GM19397 (cell line): ENCODE measurements at regions not wholly inside any gene's neighbourhood (a gene's known extent, or its start where the extent isn't known, plus 50 kb on each side); places are given as distances from the start of the nearest gene placed in this dataset.

Experiments
- ATAC-seq: cut with Tn5 transposase; IDR thresholded peaks from one replicate; pipeline ENCODE4 v1.9.1; 2021; ENCODE audit warnings: mild to moderate bottlenecking, moderate library complexity; ENCODE audit not compliant: unreplicated experiment

- ATAC-seq = no peak
These were observed 178.8 kb upstream of the ELL2 start for GRCh38 chr5:96140496-96140895.

DNA sequence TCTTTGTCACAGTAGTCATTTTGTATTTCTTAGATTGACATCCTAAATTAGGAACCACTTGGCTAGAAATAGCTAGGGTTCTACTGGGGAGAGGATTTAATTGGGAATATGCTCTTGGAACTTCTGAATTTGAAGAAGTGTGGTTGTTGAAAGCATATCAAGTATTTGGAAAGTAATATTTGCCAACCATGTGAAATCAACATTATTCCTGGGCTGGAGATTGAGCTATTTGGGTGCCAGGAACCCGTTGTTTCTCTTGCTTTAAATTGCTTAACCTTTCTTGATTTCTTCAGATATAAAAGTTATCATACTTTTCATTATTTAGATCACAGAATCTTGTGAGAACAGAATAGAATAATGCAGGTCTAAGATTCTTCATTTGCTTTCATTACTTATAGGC lies 178.4 kb upstream of the ELL2 start:
- no peak for ATAC-seq

DNA sequence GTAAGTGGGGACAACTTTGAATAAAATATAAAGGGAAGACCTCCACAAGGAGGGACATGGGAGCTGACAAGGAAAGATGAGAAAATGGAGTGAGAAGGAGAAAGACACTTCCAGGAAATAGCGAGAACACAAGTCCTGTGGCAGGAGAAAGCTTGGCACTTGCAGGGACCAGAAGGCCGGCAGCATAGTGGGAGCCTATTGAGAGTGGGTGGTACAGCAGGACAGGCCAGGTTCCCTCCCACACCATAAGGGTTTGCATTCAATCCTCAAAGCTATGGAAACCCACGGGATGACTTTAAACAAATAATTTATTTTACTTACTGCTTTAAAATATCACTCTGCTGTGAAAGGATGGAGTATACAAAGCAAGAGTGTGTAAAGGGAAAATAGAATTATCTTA lies 173.2 kb upstream of the ELL2 start:
- ATAC-seq = no peak

DNA sequence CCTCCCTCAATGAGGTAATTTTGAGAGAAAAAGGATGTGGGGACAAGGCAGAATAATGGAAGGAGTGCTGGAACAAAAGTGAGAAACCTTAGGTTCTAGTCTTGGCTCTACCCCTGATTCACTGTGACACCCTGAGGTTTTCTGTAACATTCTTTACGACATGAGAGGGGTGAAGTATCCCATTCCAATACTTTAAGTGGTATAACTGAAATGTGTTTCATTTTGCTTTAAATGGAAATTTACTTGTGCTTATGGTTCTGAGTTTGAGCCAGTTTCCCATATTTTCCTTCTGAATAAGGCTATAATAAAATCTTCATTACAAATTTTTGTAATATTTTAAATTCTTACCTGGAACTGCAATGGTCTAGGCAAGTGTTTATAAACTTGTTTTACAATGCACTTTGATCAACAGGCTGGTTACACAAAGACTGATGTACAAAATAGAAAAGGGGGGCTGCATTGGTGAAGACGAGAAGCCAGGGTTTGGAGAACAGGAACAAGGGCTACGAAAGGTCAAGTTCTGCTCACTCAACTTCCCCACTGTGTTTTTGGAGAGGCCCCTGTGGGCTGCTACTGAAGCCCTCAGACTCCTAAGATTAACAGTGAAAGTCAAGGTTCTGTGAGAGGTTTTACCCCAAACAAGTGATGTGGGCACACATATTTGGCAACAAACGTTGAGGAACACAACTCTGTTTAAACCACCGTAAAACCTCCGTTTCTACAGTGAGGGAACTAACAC lies 171.9 kb upstream of the ELL2 start:
- no peak for ATAC-seq

DNA sequence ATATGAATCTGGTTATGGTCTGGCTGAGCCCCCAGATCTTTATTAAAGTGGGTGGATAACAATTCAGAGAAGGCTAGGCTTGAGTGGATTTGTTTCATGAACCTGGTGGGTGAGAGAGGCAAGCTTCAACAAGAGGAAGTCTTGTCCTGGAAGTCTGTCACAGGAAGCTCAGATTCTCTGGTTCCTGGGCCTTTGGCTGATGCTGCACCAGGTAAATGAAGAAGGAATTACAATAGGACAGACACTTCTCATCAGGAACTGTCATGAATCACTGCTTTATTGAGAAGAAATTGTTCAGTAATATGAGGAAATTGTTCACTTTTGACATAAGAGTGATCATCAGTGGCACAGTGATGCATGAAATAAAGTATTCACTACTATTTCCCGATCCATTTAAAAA lies 167.6 kb upstream of the ELL2 start:
- no peak for ATAC-seq

- no peak for ATAC-seq
These were observed 166.7 kb upstream of the ELL2 start for GRCh38 chr5:96128204-96128864.

DNA sequence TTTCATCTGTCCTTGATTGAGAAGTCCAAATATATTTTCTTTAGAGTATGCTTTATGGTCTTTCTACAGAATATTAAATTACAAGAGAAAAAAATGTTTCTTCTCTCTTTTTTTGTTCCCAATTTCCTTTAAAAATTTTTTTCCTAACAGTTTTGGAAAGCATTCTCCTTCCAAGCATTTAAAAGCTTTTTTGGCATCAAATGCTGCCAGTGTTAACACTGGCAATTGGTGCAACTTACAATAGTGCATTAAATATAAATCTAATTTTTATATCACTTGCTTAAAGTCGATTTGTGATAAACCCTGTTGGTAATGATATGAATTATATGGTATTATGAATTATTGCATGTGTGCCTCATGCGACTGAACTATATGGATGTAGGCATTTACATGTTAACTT lies 165.9 kb upstream of the ELL2 start:
- ATAC-seq = no peak

GRCh38 chr5:96125231-96125891 lies 163.7 kb upstream of the ELL2 start:
- ATAC-seq = no peak

GRCh38 chr5:96124589-96124988 lies 162.9 kb upstream of the ELL2 start:
- ATAC-seq = no peak

DNA sequence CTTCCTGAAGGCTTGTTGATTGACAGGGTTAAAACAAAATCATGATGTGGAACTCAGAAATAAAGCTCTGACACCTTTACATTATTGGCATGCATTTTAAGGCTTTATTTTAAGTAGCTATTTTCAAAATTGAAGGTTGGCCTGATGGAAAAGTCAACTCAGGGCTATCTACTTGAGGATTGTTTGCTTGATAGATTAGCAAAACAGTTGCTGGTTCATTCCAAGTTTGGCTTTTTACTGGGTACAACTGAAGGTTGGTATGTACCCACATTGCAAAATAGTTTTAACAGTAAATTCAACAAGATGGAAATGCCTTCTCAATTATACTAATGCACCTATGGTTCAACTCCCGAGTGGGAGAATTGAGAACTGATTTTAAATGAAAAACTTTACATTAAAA lies 161.8 kb upstream of the ELL2 start:
- no peak for ATAC-seq

DNA sequence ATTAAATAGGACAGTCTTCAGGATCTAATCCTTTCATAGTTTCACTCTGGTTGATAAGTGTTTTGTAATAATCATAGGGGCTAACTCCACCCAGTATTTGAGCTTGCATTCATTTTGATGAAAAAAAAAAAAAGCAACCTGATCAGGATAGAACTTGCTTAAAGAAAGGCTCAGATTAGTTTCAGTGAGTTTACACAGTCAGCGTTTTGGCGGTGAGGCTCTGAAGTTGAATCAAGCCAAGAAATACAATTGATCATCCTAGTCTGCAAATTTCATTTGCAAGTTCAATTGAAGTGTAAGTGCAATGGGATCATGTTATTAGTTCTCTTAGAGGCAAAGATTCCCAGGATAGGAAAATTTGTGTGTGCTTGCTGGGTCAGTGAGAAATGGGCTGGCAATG lies 159.7 kb upstream of the ELL2 start:
- no peak for ATAC-seq

GRCh38 chr5:96120120-96120519 lies 158.5 kb upstream of the ELL2 start:
- no peak for ATAC-seq

GRCh38 chr5:96117771-96118651 lies 156.4 kb upstream of the ELL2 start:
- no peak for ATAC-seq

DNA sequence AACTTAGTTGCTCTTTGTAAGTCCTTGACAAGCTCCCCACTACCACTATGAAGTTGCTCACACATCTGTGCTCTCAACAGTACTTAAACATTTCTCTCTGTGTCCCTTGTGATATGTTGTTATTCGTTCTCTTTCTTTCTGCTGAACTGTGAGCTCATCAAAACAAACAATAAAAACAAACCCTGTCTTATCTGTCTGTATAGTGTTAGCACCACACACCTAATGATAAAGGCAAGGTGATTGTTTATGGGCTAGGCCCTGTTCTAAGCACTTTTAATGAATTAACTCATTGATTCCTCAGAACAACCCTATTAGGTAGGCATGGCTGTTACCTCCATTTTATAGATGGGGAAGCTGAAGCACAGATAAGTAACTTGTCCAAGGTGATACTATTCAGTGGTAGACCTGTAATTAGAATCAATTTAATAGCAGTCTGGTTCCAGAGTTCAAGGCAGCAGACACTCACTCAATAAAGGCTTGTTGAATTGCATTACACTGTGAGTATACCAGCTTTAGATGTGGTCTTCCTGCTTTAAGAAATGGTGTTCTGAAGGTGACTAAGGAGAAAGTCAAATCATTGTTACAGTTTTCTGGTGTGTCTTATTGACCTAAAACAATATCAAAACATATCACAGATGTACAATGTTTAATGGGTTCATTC lies 153.6 kb upstream of the ELL2 start:
- no peak for ATAC-seq

GRCh38 chr5:96114736-96115135 lies 153.1 kb upstream of the ELL2 start:
- ATAC-seq = no peak

DNA sequence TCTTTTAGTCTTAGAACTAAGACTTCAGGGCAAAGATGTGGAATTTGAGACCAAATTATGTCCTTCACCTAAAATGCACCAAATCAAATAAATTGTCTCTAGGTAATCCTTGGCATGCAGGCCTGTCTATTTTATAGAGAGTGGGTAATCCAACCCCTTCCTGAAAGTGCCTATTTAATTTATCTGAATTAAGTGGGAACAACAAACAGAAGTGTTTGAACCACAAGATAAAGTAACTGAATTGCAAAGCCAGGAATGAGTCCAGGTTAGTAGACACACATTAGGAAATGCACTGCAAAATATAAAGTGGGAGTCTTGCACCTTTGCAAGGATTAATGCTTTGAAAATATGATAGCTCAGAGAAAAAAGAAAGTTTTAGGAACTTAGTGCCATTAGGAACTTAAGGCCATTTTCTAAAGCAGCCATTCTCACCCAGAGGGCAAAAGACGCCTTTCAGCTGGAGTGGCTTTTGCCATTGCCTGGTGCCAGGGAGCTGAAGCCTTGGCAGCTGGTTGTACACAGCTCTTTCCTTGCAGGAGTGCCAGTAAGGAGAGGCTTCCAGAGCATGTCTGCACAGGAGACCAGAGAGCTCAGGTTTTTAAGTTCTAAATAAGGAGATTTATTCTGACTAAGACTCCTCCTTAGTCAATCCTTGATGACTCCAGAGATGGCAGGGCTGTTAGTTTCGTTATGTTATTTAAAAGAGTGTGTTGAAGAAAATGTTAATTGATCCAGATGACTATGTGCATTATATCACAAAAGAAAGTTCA lies 151.7 kb upstream of the ELL2 start:
- ATAC-seq = no peak

- ATAC-seq = no peak
These were observed 151.1 kb upstream of the ELL2 start for GRCh38 chr5:96112703-96113102.

GRCh38 chr5:96112123-96112670 lies 150.5 kb upstream of the ELL2 start:
- no peak for ATAC-seq

DNA sequence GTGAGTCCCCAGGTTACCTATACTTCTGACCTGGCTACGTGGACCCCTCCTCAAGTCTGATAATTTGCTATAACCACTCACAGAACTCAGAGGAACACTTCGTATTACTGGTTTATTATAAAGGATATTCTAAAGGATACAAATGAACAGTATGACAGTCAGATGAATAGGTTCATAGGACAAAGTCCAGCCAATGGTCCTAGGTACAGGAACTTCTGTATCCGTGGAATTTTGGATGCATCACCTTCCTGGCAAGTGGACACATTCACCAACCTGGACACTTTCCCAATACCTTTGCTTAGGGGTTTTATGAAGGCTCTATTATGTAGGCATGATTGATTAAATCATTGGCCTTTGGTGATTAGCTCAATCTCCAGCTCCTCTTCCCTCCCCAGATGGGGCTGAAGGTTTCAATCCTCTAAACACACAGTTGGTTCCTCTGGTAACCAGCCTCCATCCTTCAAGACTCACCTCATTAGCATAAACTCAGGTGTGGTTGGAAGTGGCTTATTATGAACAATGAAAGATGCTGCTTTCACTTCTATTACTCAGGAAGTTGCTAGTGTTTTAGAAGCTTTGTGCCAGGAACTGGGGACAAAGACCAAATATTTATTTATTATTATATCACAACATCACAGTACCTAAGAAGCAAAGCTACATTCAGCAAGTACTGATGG lies 149.6 kb upstream of the ELL2 start:
- no peak for ATAC-seq
